HepG2 (cell line): ENCODE measurements at regions not wholly inside any gene's neighbourhood (a gene's known extent, or its start where the extent isn't known, plus 50 kb on each side); places are given as distances from the start of the nearest gene placed in this dataset.

Source experiments
- ATAC-seq: fragments of 200-7000 bp; cut with Tn5 transposase; 3 replicates; pipeline ENCODE4 v1.9.1; 2020; ENCODE audit warnings: mild to moderate bottlenecking, moderate library complexity
- BruUV-seq: library from RNA; stranded (reverse); fragments of 400-500 nt; replicated peaks from 2 replicates; lab custom pipeline; 2021; lab: Mats Ljungman, UMichigan
- CTCF ChIA-PET: fragments of 300-600 bp; formaldehyde crosslinking; extraction: SDS; loops from one replicate; lab custom pipeline; 2021; ENCODE audit warnings: low total read pairs, inconsistent platforms, low intra/inter-chr PET ratio; lab: Yijun Ruan, JAX
- POLR2A ChIA-PET: fragments of 350-600 bp; sonication (Branson Sonifier 250); formaldehyde crosslinking; loops from one replicate; lab custom pipeline; 2020; ENCODE audit warnings: antibody characterized with exemption, inconsistent platforms; lab: Yijun Ruan, JAX
- DNase-seq: peaks from one replicate; pipeline ENCODE4 v3.0.0-alpha.2; 2015; ENCODE audit warnings: low spot score
- FAIRE-seq: peaks from 3 replicates; lab custom pipeline; 2011; peaks lifted over from hg19 to GRCh38; lab: Jason Lieb, UNC
- H2AFZ ChIP-seq: one replicate; pipeline ENCODE4 v1.6.1; 2011; ENCODE audit warnings: low read length, inconsistent platforms
- H3K27ac ChIP-seq: fragments of 300-600 bp; 3 replicates; pipeline ENCODE4 v1.8.0; 2011; ENCODE audit warnings: mixed run types, mild to moderate bottlenecking, mixed read lengths, low read length, inconsistent platforms; ENCODE audit not compliant: insufficient read depth; ENCODE audit errors: extremely low read length
- H3K27me3 ChIP-seq, 2 experiments: fragments of 200-600 bp in 1 of 2; 2 replicates in 1 of 2; 3 replicates in 1 of 2; pipeline versions ENCODE4 v1.6.0 to v1.8.0; 2011; ENCODE audit warnings: low read length in 2 of 2, mild to moderate bottlenecking in 2 of 2, moderate library complexity in 2 of 2, inconsistent platforms in 1 of 2; ENCODE audit not compliant: insufficient read depth in 2 of 2, control insufficient read depth in 1 of 2
- H3K36me3 ChIP-seq, 2 experiments: fragments of 200-600 bp in 1 of 2; replicated peaks in 1 of 2; 2 replicates in 1 of 2; 3 replicates in 1 of 2; pipeline versions ENCODE4 v1.5.1 to v1.8.0; 2011; ENCODE audit warnings: low read length in 2 of 2, inconsistent platforms in 1 of 2; ENCODE audit not compliant: insufficient read depth in 2 of 2, control insufficient read depth in 1 of 2
- H3K4me1 ChIP-seq: 2 replicates; pipeline ENCODE4 v1.5.1; 2012; ENCODE audit warnings: low read length, inconsistent platforms; ENCODE audit not compliant: insufficient read depth
- H3K4me2 ChIP-seq: 2 replicates; pipeline ENCODE4 v1.6.0; 2011; ENCODE audit warnings: low read depth, low read length, inconsistent platforms
- H3K4me3 ChIP-seq, 3 experiments: fragments of 200-600 bp in 1 of 3; sonication (generic), shearing (Covaris generic) in 1 of 3; replicated peaks in 1 of 3; 2 replicates each; pipeline ENCODE4 v1.5.1; 2011 to 2016; ENCODE audit warnings: low read length in 3 of 3, inconsistent platforms in 2 of 3, low read depth in 2 of 3, mild to moderate bottlenecking in 2 of 3, control low read depth in 1 of 3, mixed read lengths in 1 of 3; ENCODE audit not compliant: insufficient read depth in 1 of 3
- H3K79me2 ChIP-seq: one replicate; pipeline ENCODE4 v1.6.1; 2011; ENCODE audit warnings: low read length, inconsistent platforms; ENCODE audit not compliant: insufficient read depth
- H3K9ac ChIP-seq: 2 replicates; pipeline ENCODE4 v1.6.0; 2011; ENCODE audit warnings: mild to moderate bottlenecking, low read depth, low read length, inconsistent platforms; ENCODE audit not compliant: insufficient read depth
- H3K9me3 ChIP-seq: 2 replicates; pipeline ENCODE4 v1.5.1; 2012; ENCODE audit warnings: mild to moderate bottlenecking, low read length
- H4K20me1 ChIP-seq: 2 replicates; pipeline ENCODE4 v1.6.0; 2011; ENCODE audit warnings: inconsistent platforms, mild to moderate bottlenecking, low read length, moderate library complexity; ENCODE audit not compliant: insufficient read depth
- DRAP1 ChIP-seq: IDR thresholded peaks from 2 replicates; pipeline ENCODE4 v1.6.1; 2016; ENCODE audit warnings: missing genetic modification reagents, missing compliant biosample characterization
- ISX ChIP-seq: sonication (generic); formaldehyde crosslinking; conservative IDR thresholded peaks from 2 replicates; pipeline ENCODE4 v1.5.0; 2020; ENCODE audit warnings: missing genetic modification reagents
- PRPF4 ChIP-seq: fragments of 200-400 bp; formaldehyde crosslinking; IDR thresholded peaks from 2 replicates; pipeline ENCODE4 v1.6.1; 2016; ENCODE audit warnings: low read length, low read depth; ENCODE audit not compliant: poor library complexity, severe bottlenecking
- TRAFD1 ChIP-seq: sonication (generic); formaldehyde crosslinking; IDR thresholded peaks from 2 replicates; pipeline ENCODE4 v1.5.1; 2020; ENCODE audit warnings: missing genetic modification reagents, mild to moderate bottlenecking, borderline replicate concordance
- ZNF317 ChIP-seq: sonication (generic); formaldehyde crosslinking; IDR thresholded peaks from 2 replicates; pipeline ENCODE4 v1.5.0; 2020; ENCODE audit warnings: mild to moderate bottlenecking, missing genetic modification reagents
- ZNF562 ChIP-seq: sonication (generic); formaldehyde crosslinking; IDR thresholded peaks from 2 replicates; pipeline ENCODE4 v1.8.0; 2022; ENCODE audit warnings: missing genetic modification reagents, borderline replicate concordance
- WGBS: methylation state at CpG from one replicate; pipeline ENCODE4 v1.1.6; 2017; ENCODE audit warnings: low lambda C conversion rate; 5-methylcytosine and 5-hydroxymethylcytosine counted together
- in situ Hi-C: cut with HindIII; loops from 2 replicates; pipeline ENCODE4 v1.10.0; 2017; ENCODE audit warnings: low pct_unique_long_range_greater_than_20kb; ENCODE audit not compliant: extremely low pct_ligation_motif_present
- intact Hi-C: fragments of 100-400 bp; cut with micrococcal nuclease; formaldehyde crosslinking; loops from one replicate; pipeline ENCODE4 v1.10.0; 2022; ENCODE audit not compliant: unreplicated experiment

DNA sequence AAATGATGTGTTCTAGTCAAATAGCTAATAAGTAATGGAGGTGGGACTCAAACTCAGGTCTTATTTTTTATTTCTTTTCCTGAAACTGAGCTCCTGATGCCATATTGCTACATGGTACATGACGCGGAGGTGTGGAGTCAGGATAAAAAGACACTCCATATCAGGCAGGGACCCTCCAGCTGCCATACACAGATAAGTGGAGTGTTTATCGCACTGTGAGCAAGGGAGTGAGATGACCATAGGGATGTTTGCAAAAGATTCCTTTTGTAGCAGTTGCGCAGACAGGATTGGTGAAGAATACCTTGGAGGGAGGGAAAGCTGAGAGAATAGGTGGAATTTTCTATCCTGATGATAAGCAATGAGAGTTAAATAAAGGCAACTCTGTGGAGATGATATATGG, 657.2 kb downstream of the RNF144A start (continued):
- TF ChIP-seq TRAFD1 (CRISPR knock-in tag) (no peak), ISX (no peak), PRPF4 (no peak)

GRCh38 chr2:7577769-7578168, 660.6 kb downstream of the RNF144A start:
- DNase-seq (no peak), ATAC-seq (no peak), FAIRE-seq (no peak)
- H3K36me3 ChIP-seq = no peaks in the 10 kb centered on the region
- no peak overlapping the region for H3K4me2 ChIP-seq
- 76% methylated on average over 1 of the region's 1 CpG for WGBS
- H3K9me3 ChIP-seq = peaks cover 11% of the 10 kb centered on the region
- H3K79me2 ChIP-seq = no peaks in the 10 kb centered on the region
- in situ Hi-C loops (no loop called here), intact Hi-C loops (no loop called here)
- no peak overlapping the region for H3K4me3 ChIP-seq
- no peaks in the 10 kb centered on the region for H3K4me1 ChIP-seq
- BruUV-seq = no TSS peak
- H2AFZ ChIP-seq = no peak overlapping the region
- TF ChIP-seq ZNF317 (CRISPR knock-in tag) = peak; percentile 98
- TF ChIP-seq ZNF562 (CRISPR knock-in tag) = no peak
- no peak for TF ChIP-seq DRAP1 (CRISPR knock-in tag)
- no peak overlapping the region for H3K27ac ChIP-seq
- POLR2A ChIA-PET = no interaction called here
- H3K9ac ChIP-seq = no peak overlapping the region
- H4K20me1 ChIP-seq = no peaks in the 10 kb centered on the region
- H3K27me3 ChIP-seq = no peaks in the 10 kb centered on the region
- CTCF ChIA-PET = no interaction called here
